Tibial nerve (tissue), 4 donors: ENCODE measurements at regions not wholly inside any gene's neighbourhood (a gene's known extent, or its start where the extent isn't known, plus 50 kb on each side); places are given as distances from the start of the nearest gene placed in this dataset.

Experiments used
- DNase-seq, 2 donors: peaks; one replicate each; pipeline ENCODE4 v3.0.0-alpha.2; 2019; ENCODE audit warnings: low spot score in 2 of 2
- H3K27ac ChIP-seq, 4 donors: fragments of 200-600 bp; sonication (generic) in 3 of 4; one replicate each; pipeline ENCODE4 v1.5.1; 2017 to 2019; ENCODE audit warnings: mild to moderate bottlenecking in 1 of 4
- H3K27me3 ChIP-seq, 2 donors: fragments of 200-600 bp; sonication (generic) in 1 of 2; one replicate each; pipeline versions ENCODE4 v1.5.1 to v1.6.0; 2017 to 2019
- H3K36me3 ChIP-seq, 3 donors: fragments of 200-600 bp; sonication (generic); one replicate each; pipeline ENCODE4 v1.5.1; 2018 to 2019
- H3K4me1 ChIP-seq, 4 donors: fragments of 200-600 bp; sonication (generic) in 3 of 4; one replicate each; pipeline ENCODE4 v1.5.1; 2017 to 2019
- H3K4me3 ChIP-seq, 4 donors: fragments of 200-600 bp; sonication (generic) in 3 of 4; one replicate each; pipeline ENCODE4 v1.5.1; 2017 to 2019; ENCODE audit warnings: mild to moderate bottlenecking in 1 of 4, moderate library complexity in 1 of 4
- H3K9me3 ChIP-seq, 4 donors: fragments of 200-600 bp; sonication (generic) in 3 of 4; one replicate each; pipeline ENCODE4 v1.5.1; 2017 to 2019
- EP300 ChIP-seq, 2 donors: sonication (generic); formaldehyde crosslinking; IDR thresholded peaks; one replicate each; pipeline ENCODE4 v1.6.1; 2017; ENCODE audit warnings: antibody characterized with exemption in 2 of 2, mild to moderate bottlenecking in 1 of 2
- POLR2A ChIP-seq, 2 donors: fragments of 450-650 bp; IDR thresholded peaks; one replicate each; pipeline ENCODE4 v1.6.1; 2017; ENCODE audit warnings: antibody characterized with exemption in 2 of 2, mild to moderate bottlenecking in 2 of 2, moderate library complexity in 2 of 2
- WGBS, 2 donors: methylation state at CpG; one replicate each; pipeline ENCODE4 v1.1.5; 2018; 5-methylcytosine and 5-hydroxymethylcytosine counted together
- TF ChIP-seq, protein P1 (sequence below), 5 experiments: fragments of 200-600 bp in 3 of 5; fragments of 450-650 bp in 2 of 5; sonication (generic) in 3 of 5; IDR thresholded peaks; one replicate each; pipeline ENCODE4 v1.5.1; 2016 to 2019; ENCODE audit warnings: antibody characterized with exemption in 5 of 5, mild to moderate bottlenecking in 3 of 5, moderate library complexity in 2 of 5

GRCh38 chr19:37829526-37829925 is 50.1 kb upstream of the ZNF573 start:
- no peaks in the 10 kb centered on the region for H3K4me1 ChIP-seq
- H3K36me3 ChIP-seq, result peaks cover 0 to 21% (median 0%) of the 10 kb centered on the region in 3 donors
- H3K9me3 ChIP-seq, result peaks cover 0 to 99% (median 13%) of the 10 kb centered on the region in 4 donors
- TF ChIP-seq, protein P1, sequence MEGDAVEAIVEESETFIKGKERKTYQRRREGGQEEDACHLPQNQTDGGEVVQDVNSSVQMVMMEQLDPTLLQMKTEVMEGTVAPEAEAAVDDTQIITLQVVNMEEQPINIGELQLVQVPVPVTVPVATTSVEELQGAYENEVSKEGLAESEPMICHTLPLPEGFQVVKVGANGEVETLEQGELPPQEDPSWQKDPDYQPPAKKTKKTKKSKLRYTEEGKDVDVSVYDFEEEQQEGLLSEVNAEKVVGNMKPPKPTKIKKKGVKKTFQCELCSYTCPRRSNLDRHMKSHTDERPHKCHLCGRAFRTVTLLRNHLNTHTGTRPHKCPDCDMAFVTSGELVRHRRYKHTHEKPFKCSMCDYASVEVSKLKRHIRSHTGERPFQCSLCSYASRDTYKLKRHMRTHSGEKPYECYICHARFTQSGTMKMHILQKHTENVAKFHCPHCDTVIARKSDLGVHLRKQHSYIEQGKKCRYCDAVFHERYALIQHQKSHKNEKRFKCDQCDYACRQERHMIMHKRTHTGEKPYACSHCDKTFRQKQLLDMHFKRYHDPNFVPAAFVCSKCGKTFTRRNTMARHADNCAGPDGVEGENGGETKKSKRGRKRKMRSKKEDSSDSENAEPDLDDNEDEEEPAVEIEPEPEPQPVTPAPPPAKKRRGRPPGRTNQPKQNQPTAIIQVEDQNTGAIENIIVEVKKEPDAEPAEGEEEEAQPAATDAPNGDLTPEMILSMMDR (IDR thresholded peaks at IDR 0.05), result no peak
- TF ChIP-seq EP300 (IDR thresholded peaks at IDR 0.05) (no peak), POLR2A (IDR thresholded peaks at IDR 0.05) (no peak)
- WGBS, 2 donors, result 96 to 98% methylated on average over 6 of the region's 6 CpGs
- H3K27me3 ChIP-seq, result no peaks in the 10 kb centered on the region
- DNase-seq, result no peak
- no peak overlapping the region for H3K4me3 ChIP-seq
- no peak overlapping the region for H3K27ac ChIP-seq
